ENCODE measurements at regions not wholly inside any gene's neighbourhood (a gene's known extent, or its start where the extent isn't known, plus 50 kb on each side); places are given as distances from the start of the nearest gene placed in this dataset.

DNA sequence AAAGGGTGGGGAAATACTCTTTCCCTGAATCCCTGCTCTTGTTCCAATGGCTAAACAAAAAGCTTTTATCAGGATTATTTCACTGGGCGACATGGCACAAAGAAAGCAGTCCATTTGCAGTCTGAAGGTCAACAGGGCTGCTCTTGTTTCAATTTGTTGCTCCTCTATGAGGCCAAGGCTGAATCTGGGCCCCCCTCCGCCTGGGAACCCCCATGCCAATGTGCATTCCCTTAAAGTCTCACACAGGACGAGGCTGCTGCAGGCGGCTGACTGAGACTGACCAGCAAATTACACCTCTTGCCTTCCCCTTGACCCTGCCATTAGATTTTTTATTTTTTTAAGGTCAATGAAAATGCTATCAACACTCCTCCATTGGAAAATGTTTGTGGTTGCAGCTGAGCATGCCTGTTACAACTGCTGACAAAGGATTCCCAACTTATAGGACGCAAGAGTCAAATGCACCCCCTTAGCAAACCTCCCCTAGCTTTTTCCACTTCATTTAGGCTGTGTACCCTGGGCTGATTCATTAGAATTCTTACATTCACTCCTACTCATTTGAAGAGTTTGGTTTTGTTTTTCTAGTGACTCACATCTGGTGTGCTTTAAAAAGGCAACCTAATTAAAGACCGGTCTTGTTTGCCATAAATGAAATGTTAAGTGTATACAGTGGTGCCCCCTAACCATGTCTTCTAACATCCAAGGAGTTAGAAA lies 60.8 kb upstream of the ARHGEF3 start:
- DNase-seq, result no peak

GRCh38 chr3:56861511-56861910 lies 59.8 kb upstream of the ARHGEF3 start:
- DNase-seq, result no peak

DNA sequence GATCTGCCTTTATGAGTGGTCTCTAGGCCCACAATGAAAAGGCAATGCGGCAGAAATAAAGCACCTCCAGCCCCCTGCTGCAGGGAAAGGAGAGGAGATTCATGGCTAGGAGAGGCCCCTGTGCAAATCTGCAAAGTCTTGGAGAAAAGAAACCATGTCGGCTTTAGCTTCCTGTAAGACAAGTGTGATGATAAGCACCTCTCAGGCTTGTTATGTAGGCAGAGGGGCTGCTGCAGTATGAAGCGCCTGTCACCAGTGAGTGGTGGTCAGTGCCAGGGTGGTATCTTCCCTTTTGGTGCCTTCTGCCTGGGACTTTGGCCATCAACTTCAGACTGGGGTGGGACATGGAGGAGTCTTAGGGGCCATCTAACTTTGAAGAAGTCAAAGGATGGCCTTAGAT lies 59.2 kb upstream of the ARHGEF3 start:
- DNase-seq, result no peak

GRCh38 chr3:56860351-56860750 lies 58.6 kb upstream of the ARHGEF3 start:
- DNase-seq, result no peak

DNA sequence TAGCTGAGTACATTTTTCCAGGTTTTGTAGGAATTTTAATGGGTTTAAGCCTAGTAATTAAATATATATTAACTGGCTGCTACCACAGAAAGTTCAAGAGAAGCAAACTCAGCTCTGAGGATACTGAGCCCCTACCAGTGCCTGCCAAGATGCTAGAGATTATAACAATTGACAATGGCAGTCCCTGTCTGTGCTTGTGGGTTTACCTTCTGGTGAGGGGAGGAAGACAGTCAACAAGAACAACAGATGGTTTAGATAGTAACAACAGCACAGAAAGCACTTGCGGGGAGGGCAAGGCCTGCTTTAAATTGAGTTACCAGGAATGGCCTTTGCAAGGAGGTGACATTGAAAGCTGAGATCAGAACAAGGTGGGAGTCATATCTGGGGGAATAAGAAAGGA lies 56.6 kb upstream of the ARHGEF3 start:
- no peak for DNase-seq

DNA sequence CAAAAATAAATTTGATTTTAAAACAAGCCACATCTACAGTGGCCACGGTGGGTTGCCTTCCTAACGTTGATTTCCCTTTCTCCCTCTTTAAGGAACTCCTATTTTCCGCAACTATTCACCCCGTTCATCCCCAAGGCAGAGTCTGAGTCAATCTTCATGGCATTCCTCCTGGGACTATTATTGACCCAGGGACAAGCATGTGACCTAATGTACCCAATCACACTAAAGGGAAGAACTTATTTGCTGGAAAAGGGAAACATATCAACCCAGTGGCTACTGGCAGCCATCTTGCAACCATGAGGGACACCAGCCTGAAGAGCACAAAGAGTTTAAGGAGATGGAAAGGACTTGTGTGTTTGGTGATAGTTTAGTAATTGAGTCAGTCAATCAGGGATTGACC lies 55.4 kb upstream of the ARHGEF3 start:
- DNase-seq, result no peak

- DNase-seq, result no peak
Measured at GRCh38 chr3:56856752-56857151, 55.0 kb upstream of the ARHGEF3 start.

- no peak for DNase-seq
Measured at GRCh38 chr3:56855856-56856512, 54.2 kb upstream of the ARHGEF3 start.

GRCh38 chr3:56854856-56855611 lies 53.3 kb upstream of the ARHGEF3 start:
- DNase-seq, result no peak

DNA sequence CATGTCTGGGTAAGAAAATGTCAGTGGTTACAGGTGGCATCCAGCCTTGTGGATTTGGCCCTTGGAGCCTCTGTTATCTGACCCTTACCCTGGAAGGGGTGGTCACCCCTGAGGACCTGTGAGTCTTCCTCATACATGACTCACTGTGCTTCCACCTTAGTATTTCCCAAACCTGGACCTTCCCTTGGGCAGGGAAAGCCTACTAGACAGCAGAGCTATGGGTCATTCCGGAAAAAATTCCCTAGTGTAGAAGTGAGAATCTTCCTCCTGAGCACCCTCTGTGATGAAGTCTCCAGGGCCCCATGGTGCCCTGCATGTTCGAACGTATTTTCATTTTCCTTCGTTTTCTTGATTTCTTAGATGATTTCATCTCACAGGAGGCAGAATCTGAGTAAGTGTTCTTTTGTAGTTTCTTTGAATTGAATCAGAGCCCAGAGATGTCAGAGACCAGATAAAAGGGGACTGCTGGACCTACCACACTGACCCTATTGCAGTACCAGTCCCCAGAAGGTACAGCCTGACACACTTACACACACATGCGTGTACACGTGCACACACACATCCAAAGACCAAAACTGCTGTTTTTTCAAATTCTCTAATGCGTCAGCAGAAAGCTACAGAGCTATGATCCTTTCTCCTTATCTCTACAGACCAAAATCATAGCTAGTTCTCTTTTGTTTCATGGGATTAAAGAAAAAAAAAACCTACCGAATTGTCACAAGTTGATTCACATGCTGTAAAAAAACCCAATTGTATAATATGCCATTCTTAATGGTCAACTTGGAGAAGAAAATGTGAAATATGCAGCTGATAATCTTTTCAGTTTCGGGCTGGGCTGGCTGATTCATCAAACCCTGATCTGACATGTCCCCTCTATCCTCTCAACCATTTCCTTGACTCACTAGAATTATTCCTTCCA lies 50.5 kb upstream of the ARHGEF3 start:
- no peak for DNase-seq

Measured in NCI-H446 (cell line).